GM06990 (cell line): ENCODE measurements at regions not wholly inside any gene's neighbourhood (a gene's known extent, or its start where the extent isn't known, plus 50 kb on each side); places are given as distances from the start of the nearest gene placed in this dataset.

Source experiments
- DNase-seq: peaks from one replicate; pipeline ENCODE4 v3.0.0-alpha.2; 2011; ENCODE audit not compliant: insufficient read length; ENCODE audit errors: extremely low read depth
- H3K27me3 ChIP-seq: replicated peaks from 2 replicates; pipeline ENCODE4 v1.6.0; 2011; ENCODE audit warnings: low read length; ENCODE audit not compliant: control insufficient read depth, insufficient read depth
- H3K36me3 ChIP-seq: 2 replicates; pipeline ENCODE4 v1.5.1; 2011; ENCODE audit warnings: low read length; ENCODE audit not compliant: control insufficient read depth, insufficient read depth
- H3K4me3 ChIP-seq: replicated peaks from 2 replicates; pipeline ENCODE4 v1.5.1; 2011; ENCODE audit warnings: low read depth, mild to moderate bottlenecking, control low read depth, low read length
- TF ChIP-seq, protein P1 (sequence below): IDR thresholded peaks from 2 replicates; pipeline ENCODE4 v1.5.1; 2011; ENCODE audit warnings: low read length, control low read depth, mild to moderate bottlenecking, inconsistent platforms; ENCODE audit not compliant: insufficient read depth, poor library complexity, severe bottlenecking

DNA sequence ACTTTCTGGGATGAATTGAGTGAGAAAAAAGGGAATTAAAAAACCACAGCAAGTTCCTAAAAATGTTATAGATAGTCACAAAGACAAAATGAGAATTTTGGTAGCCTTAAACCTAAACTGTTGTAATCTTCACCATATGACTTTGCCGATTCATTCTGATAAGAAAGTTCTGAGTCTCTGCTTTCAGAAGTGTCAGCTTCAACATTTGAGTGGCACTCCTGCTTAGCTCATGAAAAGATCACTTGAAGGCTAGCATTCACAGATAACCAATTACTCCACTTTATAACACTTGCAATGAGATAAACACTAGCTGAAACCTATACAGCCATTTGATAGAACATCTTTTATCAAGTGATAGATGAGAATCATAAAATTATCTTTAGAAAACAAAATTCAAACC is 288.1 kb upstream of the POU1F1 start:
- no peak overlapping the region for H3K4me3 ChIP-seq
- DNase-seq, result no peak
- peaks cover 2% of the 10 kb centered on the region; the same call in 1 of the 2 replicates for H3K27me3 ChIP-seq

DNA sequence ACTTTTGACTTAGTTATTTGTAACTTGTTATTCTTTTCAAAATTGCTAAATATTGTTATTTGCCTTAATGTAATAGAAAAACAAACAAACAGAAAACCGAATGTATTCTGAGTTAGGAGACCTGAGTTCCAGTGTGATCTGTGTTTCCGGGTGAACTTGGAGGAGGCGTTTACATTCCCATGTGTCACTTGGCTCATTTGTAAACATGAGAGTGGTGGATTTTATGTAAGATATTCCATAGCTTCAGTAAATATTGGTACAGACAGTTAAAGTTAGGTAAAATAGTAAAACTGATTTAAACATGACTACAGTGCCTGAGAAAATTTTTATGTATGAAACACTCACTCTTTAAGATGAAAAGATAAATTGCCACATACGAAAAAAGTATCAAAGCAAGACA is 287.3 kb upstream of the POU1F1 start:
- H3K36me3 ChIP-seq, result no peaks in the 10 kb centered on the region
- DNase-seq, result no peak
- TF ChIP-seq, protein P1, sequence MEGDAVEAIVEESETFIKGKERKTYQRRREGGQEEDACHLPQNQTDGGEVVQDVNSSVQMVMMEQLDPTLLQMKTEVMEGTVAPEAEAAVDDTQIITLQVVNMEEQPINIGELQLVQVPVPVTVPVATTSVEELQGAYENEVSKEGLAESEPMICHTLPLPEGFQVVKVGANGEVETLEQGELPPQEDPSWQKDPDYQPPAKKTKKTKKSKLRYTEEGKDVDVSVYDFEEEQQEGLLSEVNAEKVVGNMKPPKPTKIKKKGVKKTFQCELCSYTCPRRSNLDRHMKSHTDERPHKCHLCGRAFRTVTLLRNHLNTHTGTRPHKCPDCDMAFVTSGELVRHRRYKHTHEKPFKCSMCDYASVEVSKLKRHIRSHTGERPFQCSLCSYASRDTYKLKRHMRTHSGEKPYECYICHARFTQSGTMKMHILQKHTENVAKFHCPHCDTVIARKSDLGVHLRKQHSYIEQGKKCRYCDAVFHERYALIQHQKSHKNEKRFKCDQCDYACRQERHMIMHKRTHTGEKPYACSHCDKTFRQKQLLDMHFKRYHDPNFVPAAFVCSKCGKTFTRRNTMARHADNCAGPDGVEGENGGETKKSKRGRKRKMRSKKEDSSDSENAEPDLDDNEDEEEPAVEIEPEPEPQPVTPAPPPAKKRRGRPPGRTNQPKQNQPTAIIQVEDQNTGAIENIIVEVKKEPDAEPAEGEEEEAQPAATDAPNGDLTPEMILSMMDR, result no peak
- peaks cover 2% of the 10 kb centered on the region; the same call in 1 of the 2 replicates for H3K27me3 ChIP-seq
- H3K4me3 ChIP-seq, result no peak overlapping the region

More for the DNA sequence above, 288.1 kb upstream of the POU1F1 start:
- no peaks in the 10 kb centered on the region for H3K36me3 ChIP-seq
- TF ChIP-seq, protein P1, result no peak

DNA sequence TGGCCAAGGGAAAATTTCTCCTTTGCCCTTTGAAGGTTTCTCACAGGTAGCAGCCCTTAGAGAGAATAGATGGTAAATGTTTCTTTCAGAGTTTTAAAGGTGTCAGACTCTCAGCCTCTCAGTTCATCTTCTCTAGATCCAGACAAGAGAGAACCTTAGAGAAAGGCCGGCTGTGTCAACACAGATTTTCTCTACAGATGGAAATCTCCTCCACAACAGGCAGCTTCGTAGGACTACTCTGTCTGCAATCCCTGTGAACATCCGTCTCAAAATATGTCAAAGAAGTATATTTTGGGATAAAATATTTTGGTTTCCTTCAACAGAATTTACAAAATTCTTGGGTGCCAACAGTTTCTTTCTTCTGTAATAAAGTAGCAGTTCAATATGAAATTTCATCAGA is 282.1 kb upstream of the POU1F1 start:
- TF ChIP-seq, protein P1, result no peak
- H3K4me3 ChIP-seq, result no peak overlapping the region
- H3K36me3 ChIP-seq, result no peaks in the 10 kb centered on the region
- peaks cover 2% of the 10 kb centered on the region; the same call in 1 of the 2 replicates for H3K27me3 ChIP-seq
- no peak for DNase-seq

DNA sequence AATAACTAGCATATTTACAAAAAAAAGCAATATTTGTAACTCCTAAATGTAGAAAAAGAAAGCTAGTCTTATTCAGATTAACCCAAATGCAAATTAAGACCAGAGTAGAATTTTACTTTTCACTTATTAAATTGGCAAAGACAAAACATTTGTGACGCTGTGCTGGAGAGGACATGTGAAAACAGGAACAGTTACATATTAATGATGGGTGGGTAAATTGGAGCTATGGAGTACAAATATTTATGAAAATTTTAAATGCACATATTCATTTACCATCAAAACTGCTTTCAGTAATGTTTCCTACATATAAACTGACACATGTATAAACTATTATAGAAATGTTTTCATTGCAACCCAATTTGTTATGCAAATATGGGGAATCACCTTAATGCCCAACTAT is 278.9 kb upstream of the POU1F1 start:
- Histone ChIP-seq H3K36me3 (no peaks in the 10 kb centered on the region), H3K27me3 (no peaks in the 10 kb centered on the region), H3K4me3 (no peak overlapping the region)
- TF ChIP-seq, protein P1, result no peak
- no peak for DNase-seq

DNA sequence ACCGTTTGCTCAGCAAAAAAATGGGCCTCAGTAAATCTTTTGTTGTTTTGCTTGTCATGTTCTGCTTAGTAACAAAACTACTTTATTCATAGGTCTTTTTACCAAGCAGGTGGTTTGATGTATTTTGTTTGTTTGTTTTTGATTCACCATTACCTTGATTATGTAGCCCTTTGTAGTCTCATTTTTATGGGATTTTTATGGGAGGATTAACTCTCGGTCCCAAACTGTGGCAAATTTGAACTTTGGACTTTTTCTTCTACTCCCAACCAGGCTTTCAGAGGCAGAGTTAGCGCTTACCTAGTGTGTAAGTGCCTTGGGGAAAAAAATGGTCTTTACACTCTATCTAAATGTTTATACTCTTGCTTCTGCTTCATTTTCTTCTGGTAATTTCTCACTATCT is 276.7 kb upstream of the POU1F1 start:
- Histone ChIP-seq H3K27me3 (no peaks in the 10 kb centered on the region), H3K4me3 (no peak overlapping the region), H3K36me3 (no peaks in the 10 kb centered on the region)
- DNase-seq, result no peak
- TF ChIP-seq, protein P1, result no peak

DNA sequence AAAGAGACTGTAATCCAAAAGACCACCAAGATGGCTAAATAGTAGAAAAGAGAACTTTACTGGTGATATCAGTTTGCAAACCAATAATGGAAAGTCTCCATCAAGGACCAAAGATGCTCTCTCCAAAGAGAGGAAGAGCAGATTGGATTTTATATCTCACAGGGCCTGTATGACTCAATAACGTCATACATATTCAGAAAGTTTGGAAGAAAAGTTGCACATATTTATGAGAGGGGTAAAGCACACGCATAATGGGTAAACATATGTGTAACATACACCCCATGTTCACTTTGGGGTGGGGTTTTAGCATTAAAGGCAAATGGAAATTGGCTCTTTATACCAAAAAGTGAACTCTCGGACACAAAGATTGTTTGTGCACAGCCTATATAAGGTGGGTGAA is 274.5 kb upstream of the POU1F1 start:
- no peak for DNase-seq
- H3K27me3 ChIP-seq, result no peaks in the 10 kb centered on the region
- no peak overlapping the region for H3K4me3 ChIP-seq
- no peaks in the 10 kb centered on the region for H3K36me3 ChIP-seq
- TF ChIP-seq, protein P1, result no peak
